Muscle of leg (tissue), 3 donors: ENCODE measurements at regions not wholly inside any gene's neighbourhood (a gene's known extent, or its start where the extent isn't known, plus 50 kb on each side); places are given as distances from the start of the nearest gene placed in this dataset.
"Not testable (repeated sequence)": the region's sequence is repeated elsewhere in the genome, so short reads cannot be mapped to it uniquely, and the experiment has no call there.

ENCODE experiments used
- DNase-seq: peaks from one replicate; pipeline ENCODE4 v3.0.0; 2013
- H3K27ac ChIP-seq: one replicate; pipeline ENCODE4 v1.5.1; 2013; ENCODE audit warnings: mild to moderate bottlenecking, low read length, control low read depth
- H3K27me3 ChIP-seq: one replicate; pipeline ENCODE4 v1.6.1; 2013; ENCODE audit warnings: low read length; ENCODE audit not compliant: control insufficient read depth, insufficient read depth
- H3K36me3 ChIP-seq: one replicate; pipeline ENCODE4 v1.6.1; 2013; ENCODE audit warnings: low read length; ENCODE audit not compliant: control insufficient read depth, insufficient read depth
- H3K4me1 ChIP-seq: one replicate; pipeline ENCODE4 v1.6.1; 2013; ENCODE audit warnings: low read length; ENCODE audit not compliant: control insufficient read depth, insufficient read depth
- H3K4me3 ChIP-seq: one replicate; pipeline ENCODE4 v1.5.1; 2013; ENCODE audit warnings: low read length, control low read depth
- H3K9me3 ChIP-seq: replicated peaks from 2 replicates; pipeline ENCODE4 v1.6.1; 2013; ENCODE audit warnings: low read depth, low read length; ENCODE audit not compliant: control insufficient read depth
- WGBS: methylation state at CpG from one replicate; pipeline ENCODE4 v1.1.5; 2013; ENCODE audit warnings: missing lambda C conversion rate; ENCODE audit not compliant: insufficient coverage; 5-methylcytosine and 5-hydroxymethylcytosine counted together

GRCh38 chr2:183729380-183729779 lies 605.1 kb downstream of the NUP35 start:
- H3K4me1 ChIP-seq, result no peaks in the 10 kb centered on the region
- H3K27me3 ChIP-seq, result no peaks in the 10 kb centered on the region
- no peaks in the 10 kb centered on the region for H3K9me3 ChIP-seq
- H3K27ac ChIP-seq, result no peak overlapping the region
- no peaks in the 10 kb centered on the region for H3K36me3 ChIP-seq
- no peak overlapping the region for H3K4me3 ChIP-seq
- no peak for DNase-seq
- WGBS, result no CpG with 5 or more reads among the region's 2 CpGs

- peak; percentile 4 for DNase-seq
- Histone ChIP-seq H3K4me3 (no peak overlapping the region), H3K27me3 (no peaks in the 10 kb centered on the region), H3K9me3 (no peaks in the 10 kb centered on the region), H3K4me1 (no peaks in the 10 kb centered on the region), H3K27ac (no peak overlapping the region), H3K36me3 (no peaks in the 10 kb centered on the region)
- WGBS, result 83% methylated on average over 1 of the region's 2 CpGs
These were observed 616.0 kb downstream of the NUP35 start for GRCh38 chr2:183740241-183740640.

- H3K27ac ChIP-seq, result no peak overlapping the region
- no peak for DNase-seq
- H3K27me3 ChIP-seq, result no peaks in the 10 kb centered on the region
- 71% methylated on average over 1 of the region's 3 CpGs for WGBS
- no peak overlapping the region for H3K4me3 ChIP-seq
- H3K4me1 ChIP-seq, result no peaks in the 10 kb centered on the region
- H3K36me3 ChIP-seq, result no peaks in the 10 kb centered on the region
- H3K9me3 ChIP-seq, result no peaks in the 10 kb centered on the region
These were observed 628.3 kb downstream of the NUP35 start for GRCh38 chr2:183752571-183752970.

- H3K4me3 ChIP-seq, result no peak overlapping the region
- H3K4me1 ChIP-seq, result no peaks in the 10 kb centered on the region
- no peaks in the 10 kb centered on the region for H3K9me3 ChIP-seq
- no peaks in the 10 kb centered on the region for H3K27me3 ChIP-seq
- no peak overlapping the region for H3K27ac ChIP-seq
- WGBS, result no CpG with 5 or more reads among the region's 1 CpG
- H3K36me3 ChIP-seq, result no peaks in the 10 kb centered on the region
- no peak for DNase-seq
These were observed 634.8 kb downstream of the NUP35 start for GRCh38 chr2:183759033-183759432.

GRCh38 chr2:183773775-183774174 lies 649.5 kb downstream of the NUP35 start:
- H3K27me3 ChIP-seq, result no peaks in the 10 kb centered on the region
- no peak overlapping the region for H3K4me3 ChIP-seq
- no peaks in the 10 kb centered on the region for H3K9me3 ChIP-seq
- DNase-seq, result no peak
- H3K27ac ChIP-seq, result no peak overlapping the region
- no CpG with 5 or more reads among the region's 3 CpGs for WGBS
- no peaks in the 10 kb centered on the region for H3K36me3 ChIP-seq
- H3K4me1 ChIP-seq, result no peaks in the 10 kb centered on the region

- H3K9me3 ChIP-seq, result no peaks in the 10 kb centered on the region
- H3K4me3 ChIP-seq, result no peak overlapping the region
- WGBS, result no CpG with 5 or more reads among the region's 2 CpGs
- no peak for DNase-seq
- no peaks in the 10 kb centered on the region for H3K4me1 ChIP-seq
- no peaks in the 10 kb centered on the region for H3K36me3 ChIP-seq
- H3K27ac ChIP-seq, result no peak overlapping the region
- H3K27me3 ChIP-seq, result no peaks in the 10 kb centered on the region
These were observed 655.8 kb downstream of the NUP35 start for GRCh38 chr2:183780072-183780471.

GRCh38 chr2:183782436-183782835 lies 658.2 kb downstream of the NUP35 start:
- Histone ChIP-seq H3K27me3 (no peaks in the 10 kb centered on the region), H3K4me1 (no peaks in the 10 kb centered on the region), H3K36me3 (no peaks in the 10 kb centered on the region), H3K4me3 (no peak overlapping the region), H3K9me3 (no peaks in the 10 kb centered on the region), H3K27ac (no peak overlapping the region)
- no peak for DNase-seq
- WGBS, result 67% methylated on average over 1 of the region's 1 CpG

- not testable (repeated sequence) for H3K9me3 ChIP-seq, H3K36me3 ChIP-seq, H3K27ac ChIP-seq, DNase-seq, H3K4me3 ChIP-seq, H3K4me1 ChIP-seq, H3K27me3 ChIP-seq
- WGBS, result 88% methylated on average over 4 of the region's 8 CpGs
These were observed 664.6 kb downstream of the NUP35 start for GRCh38 chr2:183788796-183789195.

GRCh38 chr2:183792165-183792924 lies 668.1 kb downstream of the NUP35 start:
- WGBS, result 97% methylated on average over 23 of the region's 26 CpGs

GRCh38 chr2:183798535-183798934 lies 674.3 kb downstream of the NUP35 start:
- DNase-seq, result no peak
- no peaks in the 10 kb centered on the region for H3K36me3 ChIP-seq
- H3K9me3 ChIP-seq, result peaks cover under 1% of the 10 kb centered on the region
- no CpG with 5 or more reads among the region's 4 CpGs for WGBS
- H3K27me3 ChIP-seq, result no peaks in the 10 kb centered on the region
- no peak overlapping the region for H3K27ac ChIP-seq
- H3K4me3 ChIP-seq, result no peak overlapping the region
- H3K4me1 ChIP-seq, result no peaks in the 10 kb centered on the region

More at GRCh38 chr2:183792165-183792924, 668.1 kb downstream of the NUP35 start:
- H3K4me3 ChIP-seq, H3K27me3 ChIP-seq, DNase-seq, H3K27ac ChIP-seq, H3K36me3 ChIP-seq, H3K9me3 ChIP-seq, H3K4me1 ChIP-seq: not testable (repeated sequence)

GRCh38 chr2:183799761-183800160 lies 675.5 kb downstream of the NUP35 start:
- Histone ChIP-seq H3K4me1 (no peaks in the 10 kb centered on the region), H3K9me3 (peaks cover 3% of the 10 kb centered on the region), H3K36me3 (no peaks in the 10 kb centered on the region), H3K27ac (no peak overlapping the region), H3K27me3 (no peaks in the 10 kb centered on the region), H3K4me3 (no peak overlapping the region)
- DNase-seq, result no peak
- WGBS, result no CpG with 5 or more reads among the region's 3 CpGs
